Retinal pigment epithelial cell (primary cell): ENCODE measurements at regions not wholly inside any gene's neighbourhood (a gene's known extent, or its start where the extent isn't known, plus 50 kb on each side); places are given as distances from the start of the nearest gene placed in this dataset.

ENCODE experiments used
- DNase-seq: peaks from one replicate; pipeline ENCODE4 v3.0.0-alpha.2; 2010; ENCODE audit warnings: low read depth
- H3K4me3 ChIP-seq: 2 replicates; pipeline ENCODE4 v1.5.1; 2011; ENCODE audit warnings: mild to moderate bottlenecking, low read length, control low read depth, moderate library complexity
- CTCF ChIP-seq: conservative IDR thresholded peaks from 2 replicates; pipeline ENCODE4 v1.5.1; 2011; ENCODE audit warnings: low read depth, low read length, control low read depth, inconsistent platforms

DNA sequence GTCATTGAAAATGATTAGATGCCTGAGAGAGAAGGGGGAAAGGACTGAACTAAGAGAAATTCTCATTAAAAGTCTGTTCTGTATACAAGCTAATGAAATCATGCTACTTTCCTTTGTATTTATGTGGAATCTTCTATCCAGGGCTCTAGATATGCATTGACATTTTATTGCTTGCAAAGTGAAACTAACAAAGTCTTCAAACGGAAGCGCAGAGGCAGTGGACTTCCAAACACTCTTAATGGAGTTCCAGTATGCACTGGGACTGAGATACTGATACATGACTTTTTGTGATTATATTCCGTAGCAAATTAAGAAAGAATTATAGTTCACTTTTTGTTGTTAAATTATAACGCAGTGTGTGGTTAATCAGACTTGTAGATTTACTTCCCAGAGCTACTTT lies 166.8 kb upstream of the TBX20 start:
- DNase-seq: no peak
- no peak overlapping the region for H3K4me3 ChIP-seq
- no peak for TF ChIP-seq CTCF

GRCh38 chr7:35419391-35419755 lies 165.5 kb upstream of the TBX20 start:
- no peak overlapping the region for H3K4me3 ChIP-seq
- DNase-seq: no peak
- no peak for TF ChIP-seq CTCF

DNA sequence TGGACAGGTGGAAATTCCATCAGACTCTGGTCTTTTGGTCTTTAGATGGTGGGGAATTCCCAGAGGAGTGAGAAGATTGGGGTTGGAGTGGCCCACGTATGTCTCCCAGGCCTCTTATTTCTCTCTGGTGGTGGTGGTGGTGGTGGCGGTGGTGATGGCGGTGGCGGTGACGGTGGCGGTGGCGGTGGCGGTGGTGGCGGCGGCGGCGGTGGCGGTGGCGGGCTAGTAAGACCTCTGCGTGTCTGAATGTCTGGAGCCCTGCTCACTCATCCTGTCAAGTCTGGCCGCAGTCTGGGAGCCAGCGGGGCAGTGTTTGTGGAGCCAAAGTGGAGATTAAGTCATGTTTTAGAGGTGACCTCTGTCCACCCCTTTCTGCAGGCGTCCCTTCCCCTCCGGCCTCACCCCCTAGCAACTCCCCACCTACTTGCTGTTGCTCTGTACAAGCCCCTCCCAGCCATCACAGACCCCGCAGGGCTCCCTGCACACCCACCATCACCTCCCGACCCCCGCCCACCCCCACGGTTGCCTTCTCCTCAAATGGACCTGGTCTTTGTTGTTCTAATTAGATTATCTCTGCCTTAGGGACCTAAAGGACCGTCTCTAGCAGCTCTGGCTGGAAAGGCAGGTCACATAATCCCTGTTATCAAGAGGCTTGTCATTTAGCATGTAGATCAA lies 165.0 kb upstream of the TBX20 start:
- no peak for TF ChIP-seq CTCF
- H3K4me3 ChIP-seq: no peak overlapping the region
- DNase-seq: no peak

- DNase-seq: no peak
These were observed 162.7 kb upstream of the TBX20 start for GRCh38 chr7:35416568-35416967.

DNA sequence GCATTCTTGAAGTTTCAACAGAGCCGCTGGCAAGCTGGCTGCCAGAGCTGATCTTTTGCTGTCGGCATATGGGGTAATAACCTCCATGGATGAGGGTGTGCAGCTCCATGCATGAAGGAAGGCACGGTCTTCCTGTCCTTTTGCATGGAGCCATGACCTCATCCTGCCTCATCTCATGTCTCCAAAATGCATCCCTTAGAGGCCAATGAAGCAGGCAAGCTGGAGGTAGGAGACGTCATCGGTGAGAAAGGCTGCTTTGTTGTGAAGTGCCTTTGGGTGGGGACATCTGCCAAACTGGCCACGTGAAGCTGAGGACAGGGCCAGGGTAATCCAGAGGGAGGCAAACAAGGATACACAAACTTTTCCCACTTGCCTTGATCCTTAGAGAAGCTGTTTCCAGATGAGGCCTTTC lies 161.5 kb upstream of the TBX20 start:
- no peak for TF ChIP-seq CTCF
- no peak overlapping the region for H3K4me3 ChIP-seq
- DNase-seq: no peak

More at GRCh38 chr7:35416568-35416967, 162.7 kb upstream of the TBX20 start:
- TF ChIP-seq CTCF: no peak
- H3K4me3 ChIP-seq: no peak overlapping the region

DNA sequence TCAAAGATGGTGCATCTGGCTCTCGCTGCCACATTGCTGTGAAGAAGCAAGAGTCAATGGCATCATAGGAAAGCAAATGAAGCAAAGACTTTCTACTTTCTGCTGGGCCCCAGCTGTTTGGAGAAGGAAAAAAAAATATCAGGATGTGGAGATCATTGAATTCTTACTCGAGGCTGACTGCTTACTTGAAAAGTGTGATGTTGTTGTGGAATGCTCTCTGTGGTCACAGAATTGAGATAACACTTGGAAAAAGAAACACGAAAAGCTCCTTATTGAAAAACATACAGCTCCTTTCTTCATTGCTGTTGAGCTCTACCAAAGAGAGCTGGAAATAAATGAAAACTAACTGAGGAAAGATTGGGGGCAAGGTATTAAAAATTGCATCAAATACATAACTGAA lies 157.4 kb upstream of the TBX20 start:
- DNase-seq: no peak
- TF ChIP-seq CTCF: no peak

GRCh38 chr7:35405461-35405860 lies 151.6 kb upstream of the TBX20 start:
- DNase-seq: no peak
- no peak overlapping the region for H3K4me3 ChIP-seq
- no peak for TF ChIP-seq CTCF

More for the DNA sequence above, 157.4 kb upstream of the TBX20 start:
- H3K4me3 ChIP-seq: no peak overlapping the region
